ENCODE measurements at regions not wholly inside any gene's neighbourhood (a gene's known extent, or its start where the extent isn't known, plus 50 kb on each side); places are given as distances from the start of the nearest gene placed in this dataset.
A peak's percentile ranks its signal among the peaks of the same experiment; 100 is the strongest.

GRCh38 chr18:46398625-46399024, 258.4 kb downstream of the LOXHD1 start:
- TF ChIP-seq CTCF (IDR thresholded peaks at IDR 0.05; ENCODE audit: low read depth, low read length): no peak
- Histone ChIP-seq H3K9me3 (no peaks in the 10 kb centered on the region), H3K36me3 (no peaks in the 10 kb centered on the region), H3K4me1 (no peaks in the 10 kb centered on the region; the same call in 1 of the 2 replicates), H3K4me3 (ENCODE audit: low read depth, low read length) (no peak overlapping the region), H3K27me3 (no peaks in the 10 kb centered on the region)
- DNase-seq: peak; percentile 48

- no peak for TF ChIP-seq CTCF (IDR thresholded peaks at IDR 0.05; ENCODE audit: low read depth, low read length)
- no peaks in the 10 kb centered on the region for H3K36me3 ChIP-seq
Observed at GRCh38 chr18:46399303-46399702, 257.7 kb downstream of the LOXHD1 start.

GRCh38 chr18:46400449-46400848, 256.6 kb downstream of the LOXHD1 start:
- Histone ChIP-seq H3K4me1 (no peaks in the 10 kb centered on the region; the same call in 1 of the 2 replicates), H3K27me3 (no peaks in the 10 kb centered on the region), H3K36me3 (no peaks in the 10 kb centered on the region), H3K4me3 (ENCODE audit: low read depth, low read length) (no peak overlapping the region), H3K9me3 (no peaks in the 10 kb centered on the region)
- no peak for TF ChIP-seq CTCF (IDR thresholded peaks at IDR 0.05; ENCODE audit: low read depth, low read length)
- no peak for DNase-seq

More at GRCh38 chr18:46399303-46399702, 257.7 kb downstream of the LOXHD1 start:
- H3K27me3 ChIP-seq: no peaks in the 10 kb centered on the region
- H3K4me3 ChIP-seq (ENCODE audit: low read depth, low read length): no peak overlapping the region
- H3K4me1 ChIP-seq: no peaks in the 10 kb centered on the region; the same call in 1 of the 2 replicates
- DNase-seq: no peak
- H3K9me3 ChIP-seq: no peaks in the 10 kb centered on the region

- DNase-seq: no peak
Observed at GRCh38 chr18:46401486-46402070, 255.4 kb downstream of the LOXHD1 start.

GRCh38 chr18:46402396-46402795, 254.6 kb downstream of the LOXHD1 start:
- Histone ChIP-seq H3K36me3 (no peaks in the 10 kb centered on the region), H3K4me3 (ENCODE audit: low read depth, low read length) (no peak overlapping the region), H3K9me3 (no peaks in the 10 kb centered on the region), H3K27me3 (no peaks in the 10 kb centered on the region), H3K4me1 (no peaks in the 10 kb centered on the region; the same call in 1 of the 2 replicates)
- no peak for TF ChIP-seq CTCF (IDR thresholded peaks at IDR 0.05; ENCODE audit: low read depth, low read length)
- no peak for DNase-seq

More at GRCh38 chr18:46401486-46402070, 255.4 kb downstream of the LOXHD1 start:
- H3K27me3 ChIP-seq: no peaks in the 10 kb centered on the region
- no peak overlapping the region for H3K4me3 ChIP-seq (ENCODE audit: low read depth, low read length)
- H3K9me3 ChIP-seq: no peaks in the 10 kb centered on the region
- H3K36me3 ChIP-seq: no peaks in the 10 kb centered on the region
- no peak for TF ChIP-seq CTCF (IDR thresholded peaks at IDR 0.05; ENCODE audit: low read depth, low read length)
- H3K4me1 ChIP-seq: no peaks in the 10 kb centered on the region; the same call in 1 of the 2 replicates

- Histone ChIP-seq H3K4me1 (no peaks in the 10 kb centered on the region; the same call in 1 of the 2 replicates), H3K27me3 (no peaks in the 10 kb centered on the region), H3K4me3 (ENCODE audit: low read depth, low read length) (no peak overlapping the region), H3K9me3 (no peaks in the 10 kb centered on the region), H3K36me3 (no peaks in the 10 kb centered on the region)
- TF ChIP-seq CTCF (IDR thresholded peaks at IDR 0.05; ENCODE audit: low read depth, low read length): no peak
- DNase-seq: no peak
Observed at GRCh38 chr18:46402945-46403344, 254.1 kb downstream of the LOXHD1 start.

All from BE2C (cell line).